HG02642 (cell line): ENCODE measurements at regions not wholly inside any gene's neighbourhood (a gene's known extent, or its start where the extent isn't known, plus 50 kb on each side); places are given as distances from the start of the nearest gene placed in this dataset.

Source experiments
- ATAC-seq: cut with Tn5 transposase; IDR thresholded peaks from one replicate; pipeline ENCODE4 v1.9.1; 2021; ENCODE audit warnings: mild to moderate bottlenecking; ENCODE audit not compliant: unreplicated experiment, poor library complexity

DNA sequence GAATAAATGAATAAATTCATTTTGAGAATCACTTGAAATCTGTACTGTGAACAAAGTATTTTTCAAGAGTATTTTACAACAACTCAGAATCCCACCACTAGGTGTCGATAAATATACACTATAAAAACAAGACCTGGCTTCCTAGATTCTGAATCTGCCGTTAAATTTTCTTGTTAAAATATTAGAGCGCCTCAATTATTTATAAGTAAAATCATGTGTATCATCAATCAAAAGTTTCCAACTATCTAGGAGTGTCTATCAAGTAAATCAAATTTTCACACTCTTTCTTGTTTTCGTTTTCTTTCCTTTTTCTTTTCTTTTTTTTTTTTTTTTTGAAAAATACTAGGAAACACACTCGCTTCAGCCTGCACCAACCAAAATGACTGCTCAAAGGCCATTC lies 179.2 kb upstream of the DCN start:
- ATAC-seq, result no peak

DNA sequence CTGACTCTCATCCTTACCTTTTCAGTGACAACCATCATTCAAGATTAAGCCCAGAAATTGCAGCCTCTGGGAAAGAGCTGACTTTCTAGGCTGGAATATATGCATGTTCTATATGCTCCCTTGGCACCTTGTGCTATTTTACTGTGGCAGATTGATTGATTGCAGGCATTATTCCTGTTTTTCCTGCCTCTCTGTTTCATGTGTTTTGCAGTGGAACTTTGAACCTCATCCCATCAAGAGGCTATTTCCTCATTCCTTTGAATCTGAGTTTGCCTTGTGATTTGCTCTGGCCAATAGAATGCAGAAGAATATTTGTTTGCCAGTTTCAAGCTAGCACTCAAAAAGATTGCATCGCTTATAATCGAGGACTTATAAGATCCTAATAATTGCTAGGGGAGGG lies 174.8 kb upstream of the DCN start:
- no peak for ATAC-seq

DNA sequence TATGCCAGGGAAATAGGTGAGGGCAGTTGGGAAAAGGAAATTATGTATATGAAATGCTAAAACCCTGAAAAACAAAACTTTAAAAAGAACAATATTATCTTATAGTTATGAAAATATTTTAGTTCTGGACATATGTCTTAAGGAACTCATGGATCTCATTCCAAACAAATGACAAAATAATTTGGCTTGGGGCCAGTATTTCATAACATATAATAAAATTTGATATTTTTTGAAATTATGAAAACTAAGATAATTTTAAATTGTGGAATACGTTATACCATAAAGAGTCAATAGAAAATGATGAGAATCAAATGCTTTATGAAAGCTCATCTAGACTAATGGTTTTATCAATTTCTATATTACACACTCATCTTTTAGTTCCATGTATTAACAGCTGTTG lies 173.8 kb upstream of the DCN start:
- no peak for ATAC-seq

DNA sequence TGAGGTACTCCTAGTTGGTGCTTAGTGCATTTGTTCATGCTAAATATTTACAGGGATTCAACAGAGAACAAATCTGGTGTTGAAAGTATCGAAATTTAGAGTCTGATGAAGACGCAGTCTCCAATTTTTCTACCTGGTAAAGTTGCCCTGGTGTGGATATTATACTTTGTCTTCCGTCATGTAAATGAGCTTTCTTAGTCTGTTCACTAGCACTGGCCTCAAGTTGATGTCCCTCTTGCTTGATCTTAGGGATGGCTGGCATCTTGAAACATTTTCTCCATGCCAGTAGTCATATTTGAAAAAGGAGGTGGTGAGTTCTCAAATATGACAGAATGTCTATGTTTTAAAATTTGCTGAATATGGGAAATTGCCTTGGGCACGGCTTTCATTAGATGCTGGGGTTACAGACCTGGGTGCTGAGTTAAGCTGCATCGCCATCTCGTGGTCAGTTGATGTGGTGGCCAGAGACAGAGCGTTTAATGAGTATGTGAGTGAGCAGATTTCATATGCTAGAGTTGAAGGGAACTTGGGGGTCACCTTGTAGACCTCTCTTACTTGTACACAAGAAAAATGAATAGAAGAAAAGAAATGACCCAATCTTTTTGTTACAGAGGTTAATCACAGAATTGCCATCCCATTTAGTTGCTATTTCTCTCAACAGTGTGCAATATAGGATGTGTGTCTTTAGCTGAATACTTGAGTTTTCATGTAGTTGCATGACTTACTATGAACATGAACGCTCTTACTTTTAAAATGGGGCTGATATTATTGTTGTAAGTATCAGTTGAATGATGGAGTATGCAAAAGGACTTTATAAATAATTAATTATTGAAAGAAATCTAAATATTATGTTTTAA lies 172.8 kb upstream of the DCN start:
- ATAC-seq, result peak; percentile 96

DNA sequence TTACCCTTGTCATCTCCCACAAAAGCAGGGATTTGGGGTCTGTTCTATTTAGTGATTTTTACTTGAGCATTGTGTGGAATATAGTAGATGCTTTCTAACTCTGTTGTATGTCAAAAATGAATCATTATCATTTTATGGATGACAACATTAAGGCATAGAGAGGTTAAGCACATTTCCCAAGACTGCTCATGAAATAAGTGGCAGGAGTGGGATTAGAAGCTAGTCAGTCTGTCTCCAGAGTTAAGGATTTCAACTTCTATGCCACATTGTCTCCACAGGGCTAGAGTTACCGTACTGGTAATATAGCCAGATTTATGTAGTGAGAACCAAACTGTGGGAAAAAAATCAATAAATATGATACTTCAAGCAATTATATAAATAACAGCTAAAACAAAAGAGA lies 170.6 kb upstream of the DCN start:
- no peak for ATAC-seq

DNA sequence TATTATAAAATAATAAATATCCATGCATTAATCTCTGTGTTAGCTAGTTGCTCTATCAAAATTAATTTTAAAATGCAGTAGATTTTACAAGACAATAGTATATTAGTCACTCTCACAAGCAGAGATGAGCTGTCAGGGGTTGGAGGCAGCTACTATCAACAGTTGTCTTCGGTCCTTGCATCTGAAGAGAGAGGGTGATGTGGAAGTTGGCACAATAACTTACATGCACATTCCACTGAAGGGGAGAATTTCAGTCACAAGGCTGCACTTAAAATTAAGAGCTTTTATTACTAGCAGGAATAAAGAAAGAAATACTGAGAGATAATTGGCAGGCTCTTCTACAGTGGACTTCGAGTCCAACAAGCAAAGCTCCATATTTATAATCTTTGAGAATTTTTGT lies 166.9 kb upstream of the DCN start:
- no peak for ATAC-seq

DNA sequence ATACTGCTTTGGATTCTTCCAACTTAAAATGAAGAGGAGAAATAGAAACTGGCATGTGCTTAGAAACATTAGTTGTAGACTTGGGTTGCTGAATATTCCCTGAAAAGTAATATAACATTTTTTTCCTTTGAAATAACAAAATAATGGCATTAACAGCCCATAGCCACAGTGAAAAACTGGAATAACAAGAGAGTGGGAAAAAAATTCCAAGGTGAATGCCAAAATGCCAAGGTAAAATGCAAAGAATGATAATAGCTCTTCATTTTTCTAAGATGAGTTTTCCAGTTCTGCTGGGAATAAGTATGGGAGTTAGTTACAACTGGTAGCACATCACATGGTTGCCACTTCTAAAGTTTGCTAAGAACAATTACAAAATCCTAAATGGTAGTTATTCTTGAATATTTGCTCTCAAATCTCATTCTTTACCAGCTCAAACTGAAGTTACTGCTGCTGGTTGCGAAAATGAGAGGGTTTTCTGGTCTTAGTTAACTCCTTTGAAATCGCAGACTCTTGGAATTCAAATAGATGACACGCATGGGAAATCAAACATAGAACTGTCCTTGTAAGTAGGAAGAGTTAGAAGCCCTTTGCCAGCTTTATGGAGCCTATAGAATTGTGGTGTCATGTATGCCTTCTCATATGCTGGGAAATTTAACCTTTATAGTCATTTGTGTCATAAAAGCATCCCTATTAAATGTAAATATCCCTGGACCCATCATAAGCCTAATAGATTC lies 165.0 kb upstream of the DCN start:
- ATAC-seq, result no peak

DNA sequence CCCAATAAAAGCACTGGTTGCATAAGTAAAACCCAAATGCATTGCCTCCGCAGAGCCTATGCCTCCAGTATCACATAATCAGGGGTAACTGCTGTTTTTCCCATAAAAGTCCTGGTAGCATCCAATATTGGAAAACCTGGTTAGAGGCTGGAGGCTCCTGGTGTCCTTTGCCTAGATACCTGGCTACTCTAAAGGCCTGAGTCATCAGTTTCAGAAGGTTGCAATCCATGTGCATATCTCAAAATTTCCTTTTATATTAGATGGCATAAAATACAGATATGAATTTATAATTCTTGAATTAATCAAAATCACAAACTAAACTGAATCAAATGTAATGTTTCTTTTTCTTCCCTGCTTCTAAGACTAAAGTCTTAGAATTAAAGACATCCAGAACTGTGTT lies 164.2 kb upstream of the DCN start:
- ATAC-seq, result no peak

DNA sequence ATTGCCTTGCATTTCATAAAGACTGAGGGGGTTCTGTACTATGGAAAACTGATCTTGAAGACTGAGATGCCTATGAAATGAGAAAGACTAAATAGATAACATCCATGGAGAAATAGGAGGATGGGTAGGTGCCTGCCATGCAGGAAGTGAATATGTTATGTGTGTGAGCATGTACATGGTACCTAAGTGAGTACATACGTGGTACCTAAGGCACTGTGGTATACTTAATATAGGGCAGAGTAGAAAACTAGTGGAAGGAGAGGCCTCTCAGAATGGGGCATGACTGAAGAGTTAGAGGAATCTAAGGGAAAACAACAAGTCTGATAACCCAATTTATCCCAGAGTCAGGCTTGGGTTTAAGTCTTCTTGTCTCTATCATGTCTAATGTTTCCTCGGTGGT lies 161.8 kb upstream of the DCN start:
- ATAC-seq, result no peak

DNA sequence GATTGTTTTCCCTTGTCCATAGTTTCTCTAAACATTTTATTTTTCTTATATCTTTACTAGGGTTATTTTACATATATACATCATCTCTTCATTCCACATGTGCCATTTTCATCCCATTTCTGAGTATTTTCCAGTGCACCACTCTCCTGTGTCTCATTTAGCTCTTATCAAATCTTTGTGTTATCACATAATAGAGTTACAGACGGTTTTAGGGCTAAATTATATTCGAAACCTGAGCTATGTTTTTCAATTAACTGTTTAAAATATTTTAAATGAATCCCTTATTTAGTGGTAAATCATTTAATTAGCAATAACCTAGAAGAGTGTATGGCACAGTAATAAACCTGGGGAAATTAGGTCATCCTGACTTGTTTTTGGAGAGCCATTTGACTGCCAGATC lies 160.4 kb upstream of the DCN start:
- no peak for ATAC-seq

DNA sequence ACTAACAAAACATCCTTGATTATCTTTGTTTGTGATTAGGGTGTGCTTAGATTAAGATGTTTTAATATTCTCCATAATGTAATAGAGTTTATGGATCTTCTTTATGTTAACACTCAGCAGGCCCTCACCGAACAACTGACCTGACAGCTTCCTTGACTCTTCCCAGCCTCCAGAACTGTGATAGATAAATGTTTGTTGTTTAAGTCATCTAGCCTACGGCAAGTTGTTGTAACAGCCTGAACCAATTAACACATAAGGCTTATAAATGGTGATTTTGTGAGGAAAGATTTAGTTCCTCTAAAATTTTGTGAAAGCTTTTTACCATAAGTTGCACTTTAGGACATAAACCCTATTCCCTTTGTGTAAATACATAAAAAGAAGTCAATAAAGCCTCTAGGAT lies 156.5 kb upstream of the DCN start:
- no peak for ATAC-seq

DNA sequence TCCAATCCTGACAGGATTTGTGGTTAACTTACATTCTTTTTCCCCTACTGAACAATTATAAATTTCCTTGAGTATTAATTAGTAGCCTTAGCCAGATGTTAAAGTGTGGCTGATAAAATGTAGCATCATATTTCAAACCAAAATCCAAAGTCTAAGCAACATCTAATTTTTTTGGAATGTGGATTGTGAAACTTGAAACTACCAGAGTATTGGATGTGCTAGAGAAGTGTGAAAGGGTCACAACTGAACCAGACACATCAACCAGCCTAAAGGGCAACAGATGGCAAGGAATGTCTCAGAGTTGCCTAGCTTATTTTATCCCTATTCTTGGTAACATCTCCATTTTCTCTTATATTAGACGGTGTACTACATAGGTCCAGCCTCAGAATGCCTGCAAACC lies 153.1 kb upstream of the DCN start:
- no peak for ATAC-seq

DNA sequence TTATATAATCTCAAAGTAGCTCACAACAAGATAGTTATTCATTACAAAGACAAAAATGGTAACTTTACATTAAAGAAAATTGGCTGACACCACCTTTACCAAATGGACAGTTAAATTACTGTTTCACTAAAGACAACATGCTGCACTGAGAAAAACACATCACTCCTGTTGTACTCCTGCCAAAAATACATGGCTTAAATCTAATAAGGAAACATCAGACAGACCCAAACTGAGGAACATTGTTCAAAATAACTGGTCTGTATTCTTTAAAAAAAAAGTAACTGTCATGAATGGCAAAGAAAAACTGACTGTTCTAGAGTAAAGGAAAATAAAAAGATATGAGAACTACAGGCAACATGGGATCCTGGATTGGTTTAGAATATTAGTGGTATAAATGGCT lies 151.3 kb upstream of the DCN start:
- ATAC-seq, result no peak

DNA sequence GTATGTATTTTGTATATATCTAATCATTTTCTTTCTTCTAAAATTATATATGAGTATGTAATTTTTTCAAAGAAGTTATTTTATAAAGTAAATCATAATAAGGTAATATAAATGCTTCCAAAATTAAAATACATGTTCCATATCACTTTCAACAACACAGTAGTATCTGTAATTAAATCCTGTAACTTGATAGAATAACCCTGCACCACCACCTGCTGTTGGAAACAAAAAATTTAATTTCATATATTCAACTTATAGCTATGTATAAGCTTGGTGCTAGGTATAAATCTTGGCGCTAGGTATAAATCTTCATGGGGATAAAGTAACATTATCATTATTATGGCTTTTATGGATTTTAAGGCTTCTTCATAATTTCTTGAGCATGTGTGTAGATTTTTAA lies 149.7 kb upstream of the DCN start:
- ATAC-seq, result no peak

DNA sequence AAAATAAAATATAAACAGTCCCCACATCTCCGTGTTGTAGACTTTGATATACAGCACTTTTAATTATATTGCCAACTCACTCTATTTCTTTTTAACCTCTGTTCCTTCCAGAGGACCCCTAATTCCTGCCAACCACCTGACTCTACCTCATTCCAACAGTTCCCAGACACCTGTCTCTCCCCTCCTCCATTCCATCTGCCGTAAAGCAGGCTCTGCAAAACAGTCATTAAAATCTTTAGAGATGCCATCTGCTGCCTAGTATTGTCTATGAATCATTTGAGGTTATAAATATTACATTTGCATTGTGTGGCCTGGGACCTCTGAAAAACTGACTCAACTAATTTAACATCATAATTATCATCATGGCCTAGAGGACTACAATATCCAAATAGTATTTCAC lies 148.8 kb upstream of the DCN start:
- ATAC-seq, result no peak

DNA sequence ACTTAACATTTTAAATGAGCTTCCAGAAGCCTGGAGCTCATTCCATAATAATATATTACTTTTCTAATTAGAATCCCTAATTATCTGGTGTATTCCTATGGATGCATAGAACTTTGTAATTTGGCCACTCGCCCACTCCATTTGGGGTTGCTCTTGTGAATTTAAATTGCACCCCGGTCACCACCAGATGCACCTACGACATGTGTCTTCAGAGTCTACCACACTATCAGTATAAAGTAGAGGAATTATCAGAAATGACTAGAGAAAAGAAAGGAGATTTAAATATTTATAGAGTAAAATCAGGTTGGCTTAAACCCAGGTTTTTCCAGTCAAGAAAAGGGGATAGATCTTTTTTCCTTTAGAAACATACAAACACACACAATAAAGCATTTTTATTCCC lies 145.8 kb upstream of the DCN start:
- ATAC-seq, result no peak

DNA sequence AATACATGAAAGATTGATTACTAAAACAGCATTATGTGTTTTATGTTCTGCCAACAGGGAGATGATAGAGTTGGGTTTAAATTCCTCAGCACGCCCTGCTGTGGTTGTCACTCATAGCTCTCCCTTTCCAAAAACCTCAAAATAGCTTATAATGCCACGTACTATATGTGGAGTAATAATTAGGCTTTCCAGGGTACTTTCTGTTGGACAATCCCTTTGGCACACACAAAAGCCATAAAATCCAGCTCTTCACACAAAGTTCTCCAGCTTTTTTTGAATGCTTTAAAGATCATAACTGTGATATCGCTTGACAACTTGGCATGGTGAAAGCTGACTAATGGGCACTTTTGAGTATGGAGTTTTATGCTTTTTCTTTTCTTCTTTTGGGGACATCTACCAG lies 145.3 kb upstream of the DCN start:
- no peak for ATAC-seq

DNA sequence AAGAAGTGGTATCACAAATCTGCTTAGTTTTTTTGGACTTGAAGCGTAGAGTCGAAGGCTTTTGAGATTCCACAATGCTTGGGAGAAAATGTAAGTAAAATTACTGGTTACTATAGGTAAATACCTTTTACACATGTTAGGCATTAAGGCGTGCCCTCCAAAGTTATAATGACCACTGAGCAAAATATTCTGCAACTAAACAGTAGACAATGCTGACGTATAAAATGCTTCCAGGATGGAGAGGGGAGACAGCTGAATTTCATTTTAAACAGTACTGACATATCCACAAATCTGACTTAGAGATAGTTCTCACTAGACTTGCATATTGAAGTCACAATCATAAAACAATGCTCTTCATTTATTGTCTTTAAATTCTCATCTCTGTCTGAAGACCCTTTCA lies 144.5 kb upstream of the DCN start:
- ATAC-seq, result no peak

DNA sequence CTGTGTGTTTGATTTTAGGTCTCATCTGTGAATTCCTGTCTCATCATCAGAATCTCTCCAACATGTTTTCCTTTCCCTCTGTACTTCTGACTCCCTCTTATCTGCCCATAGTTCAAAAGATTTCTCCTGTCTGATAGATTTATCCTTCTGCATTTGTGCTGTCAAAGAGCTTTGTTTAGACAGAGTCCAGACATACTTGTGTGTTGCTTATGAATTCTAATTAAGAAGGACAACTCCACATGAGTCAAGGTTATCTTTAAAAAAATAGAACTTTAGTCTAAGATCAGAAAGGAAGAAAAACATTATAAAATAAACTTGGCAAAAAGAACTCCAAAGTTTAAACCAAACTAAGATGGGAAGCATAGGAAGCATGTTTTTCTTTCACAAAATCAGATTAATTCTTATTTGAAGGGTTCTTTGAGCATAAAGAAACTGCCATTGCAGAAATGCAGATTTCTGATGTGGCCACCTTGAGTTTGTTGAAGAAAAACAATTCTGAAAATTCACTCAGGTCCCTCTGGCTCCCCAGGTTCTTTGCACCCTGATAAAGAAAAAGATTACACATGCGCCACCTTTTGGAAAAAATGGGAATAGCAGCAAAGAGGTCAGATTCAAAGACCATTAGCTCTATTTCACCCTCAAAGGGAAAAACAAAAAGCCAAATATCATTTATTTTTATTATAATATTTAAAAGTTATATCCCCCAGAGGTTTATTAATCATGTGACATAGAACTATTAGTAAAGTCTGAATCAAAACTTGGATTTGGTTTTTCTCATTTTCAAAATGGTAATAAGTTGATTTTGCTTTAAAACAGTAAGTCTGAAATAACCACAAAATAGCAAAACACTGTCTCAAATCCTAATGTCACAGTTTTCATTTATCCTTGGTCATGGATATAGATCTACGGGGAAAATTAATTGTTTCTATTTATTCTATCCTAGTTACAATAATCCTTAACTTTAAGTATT lies 143.7 kb upstream of the DCN start:
- ATAC-seq, result peak; percentile 77

DNA sequence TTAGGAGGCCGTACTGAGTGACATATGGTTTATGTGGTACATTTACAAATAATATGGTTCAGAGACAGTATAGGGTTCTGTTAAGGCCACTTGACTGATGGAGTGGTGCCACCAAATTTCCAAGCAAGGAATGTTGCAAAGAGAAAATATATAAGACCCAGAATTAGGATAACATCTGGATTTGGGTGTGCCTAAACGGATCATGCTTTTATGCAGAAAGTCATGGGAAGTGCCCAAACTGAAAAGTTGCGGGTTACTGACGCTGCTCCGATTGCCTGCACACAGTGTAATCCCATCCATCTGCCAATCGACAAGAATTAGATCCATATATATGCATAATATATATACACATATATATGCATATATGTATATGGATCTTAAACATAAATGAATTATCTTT lies 138.4 kb upstream of the DCN start:
- no peak for ATAC-seq
